ENCODE measurements at regions not wholly inside any gene's neighbourhood (a gene's known extent, or its start where the extent isn't known, plus 50 kb on each side); places are given as distances from the start of the nearest gene placed in this dataset.

DNA sequence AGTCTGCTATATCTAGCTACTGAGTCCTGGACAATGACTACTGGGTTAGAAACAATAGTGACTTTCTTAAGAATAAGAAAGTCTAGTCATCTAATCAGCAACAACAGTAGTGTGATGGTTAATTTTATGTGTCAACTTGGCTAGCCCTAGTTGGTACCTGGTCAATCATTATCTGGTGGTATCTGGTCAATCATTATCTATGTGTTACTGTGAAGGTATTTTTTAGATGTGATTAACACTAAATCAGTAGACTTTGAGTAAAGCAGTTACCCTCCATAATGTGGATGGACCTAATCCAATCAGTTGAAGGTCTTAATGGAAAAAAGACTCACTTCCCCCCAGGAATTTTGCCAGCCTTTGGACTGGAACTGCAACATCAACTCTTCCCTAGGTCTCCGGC lies 312.6 kb downstream of the SIPA1L2 start:
- no peak overlapping the region for H3K4me2 ChIP-seq (ENCODE audit: insufficient read depth in 1 of 2, low read depth in 2 of 2, low read length in 2 of 2)
- H3K9ac ChIP-seq (replicated peaks in 1 of 4; ENCODE audit: extremely low read depth in 1 of 4, low read depth in 3 of 4, low read length in 3 of 4), result no peak overlapping the region
- no peak overlapping the region for H3K4me3 ChIP-seq (ENCODE audit: extremely low read depth in 1 of 4, insufficient read depth in 2 of 4, low read depth in 3 of 4, low read length in 4 of 4)
- H3K36me3 ChIP-seq (ENCODE audit: control insufficient read depth in 2 of 4, insufficient read depth in 4 of 4, low read length in 3 of 4), result no peaks in the 10 kb centered on the region
- H2BK120ac ChIP-seq (replicated peaks; ENCODE audit: low read depth, low read length), result no peak overlapping the region
- no peak overlapping the region for H3K14ac ChIP-seq (ENCODE audit: insufficient read length)
- no peak overlapping the region for H2AFZ ChIP-seq (ENCODE audit: low read length)
- DNase-seq (ENCODE audit: low read depth in 1 of 2, low spot score in 2 of 2), result no peak
- no peak overlapping the region for H3K23ac ChIP-seq (ENCODE audit: insufficient read length)
- CTCF ChIA-PET (ENCODE audit: partially characterized antibody), result no interaction called here
- FAIRE-seq, result no peak
- H4K91ac ChIP-seq (replicated peaks; ENCODE audit: insufficient read length, low read length), result no peak overlapping the region
- no peak overlapping the region for H3K18ac ChIP-seq (ENCODE audit: extremely low read depth, low read length)
- no peaks in the 10 kb centered on the region for H3K23me2 ChIP-seq (ENCODE audit: low read depth, low read length)
- no peak for TF ChIP-seq TBP (IDR thresholded peaks at IDR 0.05; ENCODE audit: low read depth, low read length)
- TF ChIP-seq RNF2 (IDR thresholded peaks at IDR 0.05; ENCODE audit: borderline replicate concordance, low read depth, low read length, missing control alignments, poor library complexity, severe bottlenecking), result no peak
- TF ChIP-seq CBX8 (IDR thresholded peaks at IDR 0.05; ENCODE audit: borderline replicate concordance, low read depth, low read length), result no peak
- TF ChIP-seq SP2 (IDR thresholded peaks at IDR 0.05; ENCODE audit: low read length), result no peak
- no peak for TF ChIP-seq SIN3A (conservative IDR thresholded peaks at IDR 0.05 in 1 of 2, IDR thresholded peaks at IDR 0.05 in 1 of 2; ENCODE audit: low read depth in 1 of 2, low read length in 2 of 2)
- TF ChIP-seq SIRT6 (IDR thresholded peaks at IDR 0.05; ENCODE audit: low read length), result no peak
- TF ChIP-seq CBX5 (IDR thresholded peaks at IDR 0.05; ENCODE audit: low read depth, low read length), result no peak
- TF ChIP-seq JUN (IDR thresholded peaks at IDR 0.05; ENCODE audit: low read depth, low read length), result no peak
- no peak overlapping the region for H3K56ac ChIP-seq (replicated peaks; ENCODE audit: insufficient read length, low read depth, low read length)
- H2BK15ac ChIP-seq (ENCODE audit: low read length), result no peak overlapping the region
- H4K8ac ChIP-seq (ENCODE audit: extremely low read depth, insufficient read depth, low read length), result no peak overlapping the region
- POLR2A ChIA-PET (ENCODE audit: partially characterized antibody), result no interaction called here
- no peak overlapping the region for H3K4ac ChIP-seq (replicated peaks; ENCODE audit: insufficient read length, low read depth, low read length)
- no peak overlapping the region for H4K5ac ChIP-seq (ENCODE audit: insufficient read length, low read depth, low read length)
- WGBS, 2 experiments (ENCODE audit: extremely low coverage in 1 of 2, insufficient coverage in 1 of 2, insufficient read length in 1 of 2, insufficient replicate concordance in 2 of 2, low coverage in 1 of 2, low lambda C conversion rate in 2 of 2, missing lambda C conversion rate in 1 of 2), result 100% methylated on average over 1 of the region's 1 CpG; no CpG with 5 or more reads in 1 of the 2 experiments
- H4K20me1 ChIP-seq (replicated peaks in 1 of 2; ENCODE audit: control insufficient read depth in 1 of 2, insufficient read depth in 2 of 2, low read length in 2 of 2), result no peaks in the 10 kb centered on the region
- H3K27me3 ChIP-seq (replicated peaks in 1 of 4; ENCODE audit: control insufficient read depth in 3 of 4, extremely low read depth in 1 of 4, insufficient read depth in 3 of 4, low read length in 3 of 4), result no peaks in the 10 kb centered on the region
- peaks cover 0 to 8% of the 10 kb centered on the region in 2 experiments; a peak in 1 of 4 replicates for H3K9me3 ChIP-seq (ENCODE audit: insufficient read depth in 2 of 2, low read depth in 1 of 2, low read length in 1 of 2)
- no peak overlapping the region for H3K27ac ChIP-seq (ENCODE audit: low read depth, low read length)
- H3K79me2 ChIP-seq (ENCODE audit: control insufficient read depth in 1 of 2, insufficient read depth in 2 of 2, low read length in 2 of 2), result no peaks in the 10 kb centered on the region
- no peak overlapping the region for H2BK12ac ChIP-seq (ENCODE audit: low read depth, low read length)
- H2BK20ac ChIP-seq (ENCODE audit: low read length), result no peak overlapping the region
- H3K4me1 ChIP-seq (replicated peaks in 1 of 4; ENCODE audit: control insufficient read depth in 3 of 4, insufficient read depth in 4 of 4, low read length in 3 of 4), result no peaks in the 10 kb centered on the region
- H3K79me1 ChIP-seq (ENCODE audit: low read depth, low read length), result no peaks in the 10 kb centered on the region
- H2BK5ac ChIP-seq (ENCODE audit: low read depth, low read length), result no peak overlapping the region
- H2AK5ac ChIP-seq (ENCODE audit: low read depth, low read length), result no peak overlapping the region

All from H1 (cell line).